ENCODE measurements at regions not wholly inside any gene's neighbourhood (a gene's known extent, or its start where the extent isn't known, plus 50 kb on each side); places are given as distances from the start of the nearest gene placed in this dataset.

GRCh38 chr10:128542659-128543058 lies 416.4 kb upstream of the MKI67 start:
- no peak overlapping the region for H2AFZ ChIP-seq (ENCODE audit: low read length)
- H3K9me3 ChIP-seq (ENCODE audit: low read length) = no peaks in the 10 kb centered on the region
- no peaks in the 10 kb centered on the region for H3K36me3 ChIP-seq (ENCODE audit: insufficient read depth, low read length)
- no peak for DNase-seq
- no peak overlapping the region for H3K4me3 ChIP-seq (ENCODE audit: low read length)
- no peaks in the 10 kb centered on the region for H3K79me2 ChIP-seq (ENCODE audit: low read length)
- H3K9ac ChIP-seq (ENCODE audit: low read length) = no peak overlapping the region
- no peak overlapping the region for H3K4me2 ChIP-seq (ENCODE audit: low read depth, low read length, poor library complexity, severe bottlenecking)
- no peaks in the 10 kb centered on the region; the same call in 1 of the 2 replicates for H3K27me3 ChIP-seq (ENCODE audit: low read length)
- no peaks in the 10 kb centered on the region for H4K20me1 ChIP-seq (ENCODE audit: insufficient read depth, low read depth, low read length)
- no peaks in the 10 kb centered on the region for H3K4me1 ChIP-seq (ENCODE audit: low read length)
- H3K9me2 ChIP-seq (replicated peaks; ENCODE audit: insufficient read depth, low read length) = no peaks in the 10 kb centered on the region
- H3K27ac ChIP-seq (ENCODE audit: low read length) = no peak overlapping the region

GRCh38 chr10:128543151-128543550 lies 416.9 kb upstream of the MKI67 start:
- Histone ChIP-seq H3K27me3 (ENCODE audit: low read length) (no peaks in the 10 kb centered on the region), H3K4me2 (ENCODE audit: low read depth, low read length, poor library complexity, severe bottlenecking) (no peak overlapping the region), H3K9ac (ENCODE audit: low read length) (no peak overlapping the region)

GRCh38 chr10:128545216-128545615 lies 419.0 kb upstream of the MKI67 start:
- Histone ChIP-seq H3K4me1 (ENCODE audit: low read length) (no peaks in the 10 kb centered on the region), H3K9me2 (replicated peaks; ENCODE audit: insufficient read depth, low read length) (no peaks in the 10 kb centered on the region), H3K4me3 (ENCODE audit: low read length) (no peak overlapping the region), H3K79me2 (ENCODE audit: low read length) (no peaks in the 10 kb centered on the region), H3K27ac (ENCODE audit: low read length) (no peak overlapping the region), H3K36me3 (ENCODE audit: insufficient read depth, low read length) (no peaks in the 10 kb centered on the region), H2AFZ (ENCODE audit: low read length) (no peak overlapping the region), H4K20me1 (ENCODE audit: insufficient read depth, low read depth, low read length) (no peaks in the 10 kb centered on the region), H3K4me2 (ENCODE audit: low read depth, low read length, poor library complexity, severe bottlenecking) (no peak overlapping the region), H3K9me3 (ENCODE audit: low read length) (no peaks in the 10 kb centered on the region), H3K27me3 (ENCODE audit: low read length) (no peaks in the 10 kb centered on the region), H3K9ac (ENCODE audit: low read length) (no peak overlapping the region)
- DNase-seq = no peak

More at GRCh38 chr10:128543151-128543550, 416.9 kb upstream of the MKI67 start:
- Histone ChIP-seq H3K9me3 (ENCODE audit: low read length) (no peaks in the 10 kb centered on the region), H3K36me3 (ENCODE audit: insufficient read depth, low read length) (no peaks in the 10 kb centered on the region), H3K4me3 (ENCODE audit: low read length) (no peak overlapping the region), H4K20me1 (ENCODE audit: insufficient read depth, low read depth, low read length) (no peaks in the 10 kb centered on the region), H3K4me1 (ENCODE audit: low read length) (no peaks in the 10 kb centered on the region), H2AFZ (ENCODE audit: low read length) (no peak overlapping the region), H3K9me2 (replicated peaks; ENCODE audit: insufficient read depth, low read length) (no peaks in the 10 kb centered on the region), H3K27ac (ENCODE audit: low read length) (no peak overlapping the region), H3K79me2 (ENCODE audit: low read length) (no peaks in the 10 kb centered on the region)
- DNase-seq = no peak

GRCh38 chr10:128546651-128547165 lies 420.5 kb upstream of the MKI67 start:
- Histone ChIP-seq H3K36me3 (ENCODE audit: insufficient read depth, low read length) (no peaks in the 10 kb centered on the region), H2AFZ (ENCODE audit: low read length) (no peak overlapping the region), H3K27me3 (ENCODE audit: low read length) (no peaks in the 10 kb centered on the region), H3K4me2 (ENCODE audit: low read depth, low read length, poor library complexity, severe bottlenecking) (no peak overlapping the region), H3K9me3 (ENCODE audit: low read length) (no peaks in the 10 kb centered on the region), H3K79me2 (ENCODE audit: low read length) (no peaks in the 10 kb centered on the region), H3K9me2 (replicated peaks; ENCODE audit: insufficient read depth, low read length) (no peaks in the 10 kb centered on the region), H3K4me1 (ENCODE audit: low read length) (no peaks in the 10 kb centered on the region), H4K20me1 (ENCODE audit: insufficient read depth, low read depth, low read length) (no peaks in the 10 kb centered on the region), H3K27ac (ENCODE audit: low read length) (no peak overlapping the region), H3K4me3 (ENCODE audit: low read length) (no peak overlapping the region), H3K9ac (ENCODE audit: low read length) (no peak overlapping the region)
- no peak for DNase-seq

- DNase-seq = no peak
- H3K9ac ChIP-seq (ENCODE audit: low read length) = no peak overlapping the region
These were observed 422.9 kb upstream of the MKI67 start for GRCh38 chr10:128549101-128549608.

GRCh38 chr10:128550045-128550444 lies 423.8 kb upstream of the MKI67 start:
- Histone ChIP-seq H3K4me3 (ENCODE audit: low read length) (no peak overlapping the region), H3K9me2 (replicated peaks; ENCODE audit: insufficient read depth, low read length) (no peaks in the 10 kb centered on the region), H3K4me2 (ENCODE audit: low read depth, low read length, poor library complexity, severe bottlenecking) (no peak overlapping the region), H3K79me2 (ENCODE audit: low read length) (no peaks in the 10 kb centered on the region), H3K27me3 (ENCODE audit: low read length) (no peaks in the 10 kb centered on the region), H3K27ac (ENCODE audit: low read length) (no peak overlapping the region), H2AFZ (ENCODE audit: low read length) (no peak overlapping the region), H4K20me1 (ENCODE audit: insufficient read depth, low read depth, low read length) (no peaks in the 10 kb centered on the region), H3K9ac (ENCODE audit: low read length) (no peak overlapping the region), H3K4me1 (ENCODE audit: low read length) (no peaks in the 10 kb centered on the region), H3K36me3 (ENCODE audit: insufficient read depth, low read length) (no peaks in the 10 kb centered on the region), H3K9me3 (ENCODE audit: low read length) (no peaks in the 10 kb centered on the region)
- DNase-seq = no peak

More at GRCh38 chr10:128549101-128549608, 422.9 kb upstream of the MKI67 start:
- no peak overlapping the region for H3K4me3 ChIP-seq (ENCODE audit: low read length)
- no peaks in the 10 kb centered on the region for H3K4me1 ChIP-seq (ENCODE audit: low read length)
- no peak overlapping the region for H3K4me2 ChIP-seq (ENCODE audit: low read depth, low read length, poor library complexity, severe bottlenecking)
- H3K9me2 ChIP-seq (replicated peaks; ENCODE audit: insufficient read depth, low read length) = no peaks in the 10 kb centered on the region
- H3K36me3 ChIP-seq (ENCODE audit: insufficient read depth, low read length) = no peaks in the 10 kb centered on the region
- no peaks in the 10 kb centered on the region for H3K9me3 ChIP-seq (ENCODE audit: low read length)
- no peak overlapping the region for H3K27ac ChIP-seq (ENCODE audit: low read length)
- H2AFZ ChIP-seq (ENCODE audit: low read length) = no peak overlapping the region
- H3K79me2 ChIP-seq (ENCODE audit: low read length) = no peaks in the 10 kb centered on the region
- no peaks in the 10 kb centered on the region for H3K27me3 ChIP-seq (ENCODE audit: low read length)
- H4K20me1 ChIP-seq (ENCODE audit: insufficient read depth, low read depth, low read length) = no peaks in the 10 kb centered on the region

- Histone ChIP-seq H3K36me3 (ENCODE audit: insufficient read depth, low read length) (no peaks in the 10 kb centered on the region), H3K27ac (ENCODE audit: low read length) (no peak overlapping the region), H2AFZ (ENCODE audit: low read length) (no peak overlapping the region), H3K9me3 (ENCODE audit: low read length) (no peaks in the 10 kb centered on the region), H3K9me2 (replicated peaks; ENCODE audit: insufficient read depth, low read length) (no peaks in the 10 kb centered on the region), H3K4me2 (ENCODE audit: low read depth, low read length, poor library complexity, severe bottlenecking) (no peak overlapping the region), H3K9ac (ENCODE audit: low read length) (no peak overlapping the region), H3K4me3 (ENCODE audit: low read length) (no peak overlapping the region), H3K79me2 (ENCODE audit: low read length) (no peaks in the 10 kb centered on the region), H3K27me3 (ENCODE audit: low read length) (no peaks in the 10 kb centered on the region), H4K20me1 (ENCODE audit: insufficient read depth, low read depth, low read length) (no peaks in the 10 kb centered on the region), H3K4me1 (ENCODE audit: low read length) (no peaks in the 10 kb centered on the region)
- DNase-seq = no peak
These were observed 425.3 kb upstream of the MKI67 start for GRCh38 chr10:128551475-128551874.

GRCh38 chr10:128553755-128554154 lies 427.5 kb upstream of the MKI67 start:
- no peak overlapping the region for H3K27ac ChIP-seq (ENCODE audit: low read length)
- no peak overlapping the region for H3K4me3 ChIP-seq (ENCODE audit: low read length)

More at GRCh38 chr10:128553755-128554154, 427.5 kb upstream of the MKI67 start:
- H3K4me1 ChIP-seq (ENCODE audit: low read length) = no peaks in the 10 kb centered on the region
- no peaks in the 10 kb centered on the region for H3K79me2 ChIP-seq (ENCODE audit: low read length)
- no peaks in the 10 kb centered on the region for H3K9me3 ChIP-seq (ENCODE audit: low read length)
- no peak for DNase-seq
- no peak overlapping the region for H2AFZ ChIP-seq (ENCODE audit: low read length)
- no peaks in the 10 kb centered on the region for H3K9me2 ChIP-seq (replicated peaks; ENCODE audit: insufficient read depth, low read length)
- no peaks in the 10 kb centered on the region for H4K20me1 ChIP-seq (ENCODE audit: insufficient read depth, low read depth, low read length)
- no peaks in the 10 kb centered on the region for H3K36me3 ChIP-seq (ENCODE audit: insufficient read depth, low read length)
- no peaks in the 10 kb centered on the region for H3K27me3 ChIP-seq (ENCODE audit: low read length)
- H3K9ac ChIP-seq (ENCODE audit: low read length) = no peak overlapping the region
- H3K4me2 ChIP-seq (ENCODE audit: low read depth, low read length, poor library complexity, severe bottlenecking) = no peak overlapping the region
